Smooth muscle cell (in vitro differentiated cells): ENCODE measurements at regions not wholly inside any gene's neighbourhood (a gene's known extent, or its start where the extent isn't known, plus 50 kb on each side); places are given as distances from the start of the nearest gene placed in this dataset.

ENCODE experiments used
- DNase-seq: peaks from one replicate; lab custom pipeline; 2025; ENCODE audit not compliant: unreplicated experiment; lab: John Stamatoyannopoulos, UW
- H2AFZ ChIP-seq: fragments of 200-600 bp; sonication (generic); 2 replicates; pipeline ENCODE4 v1.6.0; 2016; ENCODE audit warnings: antibody characterized with exemption, low read depth, mild to moderate bottlenecking
- H3F3A ChIP-seq: fragments of 200-600 bp; sonication (generic); 2 replicates; pipeline ENCODE4 v1.6.0; 2017; ENCODE audit warnings: antibody characterized with exemption, low read depth
- H3K27ac ChIP-seq: fragments of 200-600 bp; sonication (generic); 2 replicates; pipeline ENCODE4 v1.5.1; 2016; ENCODE audit warnings: low read depth, mild to moderate bottlenecking
- H3K27me3 ChIP-seq: fragments of 200-600 bp; sonication (generic); 2 replicates; pipeline ENCODE4 v1.6.1; 2016; ENCODE audit warnings: low read depth, mild to moderate bottlenecking
- H3K36me3 ChIP-seq: fragments of 200-600 bp; sonication (generic); 2 replicates; pipeline ENCODE4 v1.5.1; 2016; ENCODE audit warnings: low read depth
- H3K4me1 ChIP-seq: fragments of 200-600 bp; sonication (generic); 2 replicates; pipeline ENCODE4 v1.5.1; 2016; ENCODE audit warnings: low read depth
- H3K4me2 ChIP-seq: fragments of 200-600 bp; sonication (generic); 2 replicates; pipeline ENCODE4 v1.6.0; 2016; ENCODE audit warnings: mild to moderate bottlenecking
- H3K4me3 ChIP-seq: fragments of 200-600 bp; sonication (generic); 2 replicates; pipeline ENCODE4 v1.5.1; 2016; ENCODE audit warnings: mild to moderate bottlenecking
- H3K79me2 ChIP-seq: fragments of 200-600 bp; sonication (generic); 2 replicates; pipeline ENCODE4 v1.6.0; 2016; ENCODE audit warnings: low read depth, mild to moderate bottlenecking
- H3K9ac ChIP-seq: fragments of 200-600 bp; sonication (generic); 2 replicates; pipeline ENCODE4 v1.6.0; 2016; ENCODE audit warnings: low read depth
- H3K9me3 ChIP-seq: fragments of 200-600 bp; sonication (generic); replicated peaks from 2 replicates; pipeline ENCODE4 v1.5.1; 2016; ENCODE audit warnings: low read depth
- H4K20me1 ChIP-seq: fragments of 200-600 bp; sonication (generic); 2 replicates; pipeline ENCODE4 v1.6.0; 2016; ENCODE audit warnings: low read depth
- WGBS: methylation state at CpG from one replicate; pipeline ENCODE4 v1.1.7; 2016; ENCODE audit warnings: low lambda C conversion rate; 5-methylcytosine and 5-hydroxymethylcytosine counted together
- TF ChIP-seq, protein P1 (sequence below): fragments of 200-600 bp; sonication (generic); IDR thresholded peaks from 2 replicates; pipeline ENCODE4 v1.5.1; 2017; ENCODE audit warnings: borderline replicate concordance, mild to moderate bottlenecking, antibody characterized with exemption; ENCODE audit not compliant: insufficient read depth, poor library complexity, severe bottlenecking

DNA sequence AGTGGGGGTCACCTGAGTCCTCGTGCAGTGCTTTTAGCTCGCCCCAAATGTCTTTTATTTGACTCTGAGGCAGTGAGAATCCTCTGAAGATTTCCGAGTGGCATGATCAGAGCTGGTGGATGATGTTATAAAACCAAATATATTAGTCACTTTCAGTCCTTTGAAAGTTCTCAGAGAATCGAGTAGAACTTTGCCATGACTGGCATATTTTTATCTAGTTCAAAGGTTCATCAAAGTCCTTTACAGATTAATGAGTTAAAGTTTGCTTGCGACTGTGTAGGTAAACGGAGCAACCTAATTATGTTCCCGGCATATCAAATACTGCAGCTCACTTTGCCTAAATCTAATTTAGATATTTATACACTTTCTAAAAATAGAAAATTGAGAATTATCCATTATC is 498.5 kb upstream of the NOX3 start:
- H3K9me3 ChIP-seq = no peaks in the 10 kb centered on the region
- H4K20me1 ChIP-seq = no peaks in the 10 kb centered on the region
- 90% methylated on average over 7 of the region's 7 CpGs for WGBS
- H3K27ac ChIP-seq = no peak overlapping the region
- H3K36me3 ChIP-seq = no peaks in the 10 kb centered on the region
- H3K27me3 ChIP-seq = no peaks in the 10 kb centered on the region
- no peak for DNase-seq
- H3K4me3 ChIP-seq = no peak overlapping the region
- H3K4me1 ChIP-seq = no peaks in the 10 kb centered on the region
- no peaks in the 10 kb centered on the region for H3F3A ChIP-seq
- TF ChIP-seq, protein P1, sequence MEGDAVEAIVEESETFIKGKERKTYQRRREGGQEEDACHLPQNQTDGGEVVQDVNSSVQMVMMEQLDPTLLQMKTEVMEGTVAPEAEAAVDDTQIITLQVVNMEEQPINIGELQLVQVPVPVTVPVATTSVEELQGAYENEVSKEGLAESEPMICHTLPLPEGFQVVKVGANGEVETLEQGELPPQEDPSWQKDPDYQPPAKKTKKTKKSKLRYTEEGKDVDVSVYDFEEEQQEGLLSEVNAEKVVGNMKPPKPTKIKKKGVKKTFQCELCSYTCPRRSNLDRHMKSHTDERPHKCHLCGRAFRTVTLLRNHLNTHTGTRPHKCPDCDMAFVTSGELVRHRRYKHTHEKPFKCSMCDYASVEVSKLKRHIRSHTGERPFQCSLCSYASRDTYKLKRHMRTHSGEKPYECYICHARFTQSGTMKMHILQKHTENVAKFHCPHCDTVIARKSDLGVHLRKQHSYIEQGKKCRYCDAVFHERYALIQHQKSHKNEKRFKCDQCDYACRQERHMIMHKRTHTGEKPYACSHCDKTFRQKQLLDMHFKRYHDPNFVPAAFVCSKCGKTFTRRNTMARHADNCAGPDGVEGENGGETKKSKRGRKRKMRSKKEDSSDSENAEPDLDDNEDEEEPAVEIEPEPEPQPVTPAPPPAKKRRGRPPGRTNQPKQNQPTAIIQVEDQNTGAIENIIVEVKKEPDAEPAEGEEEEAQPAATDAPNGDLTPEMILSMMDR = no peak
- no peak overlapping the region for H3K9ac ChIP-seq
- H2AFZ ChIP-seq = no peak overlapping the region
- H3K79me2 ChIP-seq = no peaks in the 10 kb centered on the region
- H3K4me2 ChIP-seq = no peak overlapping the region

DNA sequence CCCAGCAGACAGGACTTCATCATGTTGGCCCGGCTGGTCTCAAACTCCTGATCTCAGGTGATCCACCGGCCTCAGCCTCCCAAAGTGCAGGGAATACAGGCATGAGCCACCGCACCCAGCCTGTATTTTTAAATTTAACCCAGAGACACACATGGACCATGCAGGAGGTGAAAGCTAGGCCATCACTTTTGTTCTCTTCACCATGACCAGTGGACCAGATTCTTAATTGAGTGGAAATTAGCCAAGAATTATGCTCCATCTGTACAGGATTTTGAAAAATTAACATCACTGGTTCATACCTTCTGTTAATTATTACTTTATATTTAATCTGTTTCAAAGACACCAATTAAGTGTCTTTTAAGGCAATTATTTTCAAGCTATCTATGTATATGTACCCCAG is 493.6 kb upstream of the NOX3 start:
- no peaks in the 10 kb centered on the region for H3K36me3 ChIP-seq
- 95% methylated on average over 3 of the region's 3 CpGs for WGBS
- no peaks in the 10 kb centered on the region for H3K4me1 ChIP-seq
- TF ChIP-seq, protein P1 = no peak
- no peaks in the 10 kb centered on the region for H3K79me2 ChIP-seq
- no peak overlapping the region for H3K4me3 ChIP-seq
- H3K9me3 ChIP-seq = no peaks in the 10 kb centered on the region
- DNase-seq = no peak
- no peak overlapping the region for H3K4me2 ChIP-seq
- H3F3A ChIP-seq = no peaks in the 10 kb centered on the region
- no peak overlapping the region for H3K27ac ChIP-seq
- H2AFZ ChIP-seq = no peak overlapping the region
- no peak overlapping the region for H3K9ac ChIP-seq
- no peaks in the 10 kb centered on the region for H4K20me1 ChIP-seq
- H3K27me3 ChIP-seq = no peaks in the 10 kb centered on the region

DNA sequence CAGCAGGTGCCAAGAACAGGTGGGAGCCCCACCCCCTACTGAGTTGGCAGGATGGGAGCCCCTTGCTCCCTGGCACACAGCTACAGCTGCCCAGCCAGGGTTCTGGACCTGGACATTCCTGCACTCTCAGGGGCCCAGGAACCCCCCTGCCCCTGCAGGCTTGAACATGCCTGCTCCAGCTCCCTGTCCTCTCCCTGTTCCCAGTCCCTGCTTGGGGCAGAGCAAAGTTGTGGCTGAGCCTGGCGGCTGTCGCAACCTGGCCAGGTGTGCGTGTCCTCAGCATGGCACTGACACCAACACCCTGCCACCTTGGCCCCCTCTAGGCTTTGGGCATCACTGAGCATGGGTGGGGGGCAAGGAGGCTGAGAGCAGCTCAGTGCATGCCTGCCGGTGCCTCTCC is 491.2 kb upstream of the NOX3 start:
- DNase-seq = no peak
- Histone ChIP-seq H3K36me3 (no peaks in the 10 kb centered on the region), H3K27me3 (no peaks in the 10 kb centered on the region), H3K9me3 (no peaks in the 10 kb centered on the region), H3K4me1 (no peaks in the 10 kb centered on the region), H3K27ac (no peak overlapping the region), H3K4me2 (no peak overlapping the region), H3K9ac (no peak overlapping the region), H3K79me2 (no peaks in the 10 kb centered on the region), H4K20me1 (no peaks in the 10 kb centered on the region), H3K4me3 (no peak overlapping the region), H3F3A (no peaks in the 10 kb centered on the region), H2AFZ (no peak overlapping the region)
- TF ChIP-seq, protein P1 = no peak
- WGBS = 96% methylated on average over 4 of the region's 4 CpGs

DNA sequence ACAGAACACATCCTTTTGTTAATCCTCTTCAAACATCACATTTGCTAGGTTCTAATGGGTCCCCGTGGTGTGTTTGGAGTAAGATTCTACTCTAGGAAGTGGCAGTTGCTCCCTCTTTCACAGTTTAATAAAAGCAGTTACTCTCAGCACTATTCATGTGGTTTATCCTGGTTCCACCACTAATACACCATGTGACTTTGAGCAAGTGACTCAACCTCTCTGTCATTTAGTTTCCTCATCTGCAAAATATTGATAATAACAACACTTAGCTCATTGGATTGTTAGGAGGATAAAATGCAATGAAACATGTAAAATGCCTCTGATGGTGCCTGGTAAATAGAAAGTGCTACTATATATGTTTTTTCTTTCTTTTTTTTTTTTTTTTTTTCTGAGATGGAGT is 488.0 kb upstream of the NOX3 start:
- Histone ChIP-seq H3K36me3 (no peaks in the 10 kb centered on the region), H2AFZ (no peak overlapping the region), H3K4me3 (no peak overlapping the region), H3F3A (no peaks in the 10 kb centered on the region), H3K4me2 (no peak overlapping the region), H3K27ac (no peak overlapping the region), H3K9ac (no peak overlapping the region), H3K79me2 (no peaks in the 10 kb centered on the region), H4K20me1 (no peaks in the 10 kb centered on the region), H3K9me3 (no peaks in the 10 kb centered on the region), H3K4me1 (no peaks in the 10 kb centered on the region), H3K27me3 (no peaks in the 10 kb centered on the region)
- DNase-seq = no peak
- TF ChIP-seq, protein P1 = no peak
- WGBS = 67% methylated on average over 1 of the region's 1 CpG
